KMS-11 (cell line): ENCODE measurements at regions not wholly inside any gene's neighbourhood (a gene's known extent, or its start where the extent isn't known, plus 50 kb on each side); places are given as distances from the start of the nearest gene placed in this dataset.

ENCODE experiments used
- H2AFZ ChIP-seq: fragments of 200-600 bp; sonication (generic); 2 replicates; pipeline ENCODE4 v1.6.1; 2016; ENCODE audit warnings: antibody characterized with exemption, mixed run types, low read depth
- H3K27ac ChIP-seq: fragments of 200-600 bp; sonication (generic); 2 replicates; pipeline ENCODE4 v1.6.1; 2016; ENCODE audit warnings: mild to moderate bottlenecking, mixed run types
- H3K27me3 ChIP-seq: fragments of 200-600 bp; sonication (generic); 2 replicates; pipeline ENCODE4 v1.6.1; 2017; ENCODE audit warnings: mild to moderate bottlenecking, low read depth, mixed run types, moderate library complexity; ENCODE audit not compliant: insufficient read depth
- H3K36me3 ChIP-seq: fragments of 200-600 bp; sonication (generic); 2 replicates; pipeline ENCODE4 v1.6.1; 2017; ENCODE audit warnings: mild to moderate bottlenecking, mixed run types; ENCODE audit not compliant: insufficient read depth
- H3K4me1 ChIP-seq: fragments of 200-600 bp; sonication (generic); 2 replicates; pipeline ENCODE4 v1.6.1; 2016; ENCODE audit warnings: mild to moderate bottlenecking, low read depth, mixed run types; ENCODE audit not compliant: poor library complexity, severe bottlenecking
- H3K4me2 ChIP-seq: fragments of 200-600 bp; sonication (generic); 2 replicates; pipeline ENCODE4 v1.7.0; 2016; ENCODE audit warnings: mild to moderate bottlenecking, mixed run types
- H3K4me3 ChIP-seq: fragments of 200-600 bp; sonication (generic); IDR thresholded peaks from 2 replicates; pipeline ENCODE4 v1.6.1; 2017; ENCODE audit warnings: low read depth, low read length, mixed read lengths; ENCODE audit not compliant: insufficient read depth
- H3K79me2 ChIP-seq: fragments of 200-600 bp; sonication (generic); 2 replicates; pipeline ENCODE4 v1.6.1; 2016; ENCODE audit warnings: low read depth, mixed run types; ENCODE audit not compliant: insufficient read depth
- H3K9ac ChIP-seq: fragments of 200-600 bp; sonication (generic); 2 replicates; pipeline ENCODE4 v1.6.1; 2016; ENCODE audit warnings: mild to moderate bottlenecking, mixed run types
- H4K20me1 ChIP-seq: fragments of 200-600 bp; sonication (generic); 2 replicates; pipeline ENCODE4 v1.6.1; 2016; ENCODE audit warnings: mild to moderate bottlenecking, mixed run types; ENCODE audit not compliant: insufficient read depth
- TF ChIP-seq, protein P1 (sequence below): fragments of 200-600 bp; sonication (generic); conservative IDR thresholded peaks from 2 replicates; pipeline ENCODE4 v1.6.1; 2017; ENCODE audit warnings: low read depth, mild to moderate bottlenecking, antibody characterized with exemption, low read length, moderate library complexity, mixed read lengths

DNA sequence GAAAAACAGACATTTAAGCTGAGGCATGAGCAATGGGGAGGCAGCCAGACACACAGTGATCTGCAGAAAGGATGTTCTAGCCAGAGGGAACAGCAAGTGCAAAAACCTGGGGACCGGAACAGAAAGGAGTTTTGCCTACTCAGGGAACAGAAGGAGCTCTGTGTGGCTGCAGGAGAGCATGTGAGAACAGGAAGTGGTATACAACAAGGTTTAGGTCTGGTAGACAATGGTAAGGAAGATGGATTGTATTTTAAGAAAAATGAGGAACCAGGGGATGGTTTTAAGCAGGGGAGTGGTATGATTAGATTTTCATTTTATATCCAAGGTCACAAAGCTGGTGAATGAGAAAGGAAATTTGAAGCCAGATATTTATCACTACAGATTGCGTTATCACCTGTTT is 157.5 kb downstream of the UNC5CL start:
- no peaks in the 10 kb centered on the region for H3K79me2 ChIP-seq
- H2AFZ ChIP-seq = no peak overlapping the region
- no peak overlapping the region for H3K9ac ChIP-seq
- no peaks in the 10 kb centered on the region for H3K36me3 ChIP-seq
- no peaks in the 10 kb centered on the region for H4K20me1 ChIP-seq
- TF ChIP-seq, protein P1, sequence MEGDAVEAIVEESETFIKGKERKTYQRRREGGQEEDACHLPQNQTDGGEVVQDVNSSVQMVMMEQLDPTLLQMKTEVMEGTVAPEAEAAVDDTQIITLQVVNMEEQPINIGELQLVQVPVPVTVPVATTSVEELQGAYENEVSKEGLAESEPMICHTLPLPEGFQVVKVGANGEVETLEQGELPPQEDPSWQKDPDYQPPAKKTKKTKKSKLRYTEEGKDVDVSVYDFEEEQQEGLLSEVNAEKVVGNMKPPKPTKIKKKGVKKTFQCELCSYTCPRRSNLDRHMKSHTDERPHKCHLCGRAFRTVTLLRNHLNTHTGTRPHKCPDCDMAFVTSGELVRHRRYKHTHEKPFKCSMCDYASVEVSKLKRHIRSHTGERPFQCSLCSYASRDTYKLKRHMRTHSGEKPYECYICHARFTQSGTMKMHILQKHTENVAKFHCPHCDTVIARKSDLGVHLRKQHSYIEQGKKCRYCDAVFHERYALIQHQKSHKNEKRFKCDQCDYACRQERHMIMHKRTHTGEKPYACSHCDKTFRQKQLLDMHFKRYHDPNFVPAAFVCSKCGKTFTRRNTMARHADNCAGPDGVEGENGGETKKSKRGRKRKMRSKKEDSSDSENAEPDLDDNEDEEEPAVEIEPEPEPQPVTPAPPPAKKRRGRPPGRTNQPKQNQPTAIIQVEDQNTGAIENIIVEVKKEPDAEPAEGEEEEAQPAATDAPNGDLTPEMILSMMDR = no peak
- H3K4me2 ChIP-seq = no peak overlapping the region
- no peak overlapping the region for H3K27ac ChIP-seq
- no peaks in the 10 kb centered on the region for H3K27me3 ChIP-seq
- no peak overlapping the region for H3K4me3 ChIP-seq
- H3K4me1 ChIP-seq = no peaks in the 10 kb centered on the region

DNA sequence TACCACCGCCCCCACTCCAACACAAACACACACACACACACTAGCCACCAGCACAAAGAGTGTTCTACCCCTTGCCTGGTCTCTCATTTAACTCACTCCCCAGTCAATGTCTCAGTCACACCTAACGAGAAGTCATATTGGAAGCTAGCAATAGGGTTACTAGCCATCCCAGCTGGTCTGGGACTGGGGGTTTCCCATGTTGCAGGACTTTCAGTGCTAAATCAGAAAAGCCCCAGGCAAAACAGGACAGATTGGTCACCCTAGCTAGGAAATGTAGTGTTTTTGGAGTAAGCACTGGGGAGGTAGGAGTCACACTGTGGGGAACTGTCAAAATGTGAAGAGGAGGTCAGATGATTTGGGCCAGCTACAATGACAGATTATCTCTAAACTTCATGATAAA is 158.1 kb downstream of the UNC5CL start:
- Histone ChIP-seq H3K4me2 (no peak overlapping the region), H3K27ac (no peak overlapping the region), H4K20me1 (no peaks in the 10 kb centered on the region), H2AFZ (no peak overlapping the region), H3K79me2 (no peaks in the 10 kb centered on the region), H3K9ac (no peak overlapping the region), H3K4me3 (no peak overlapping the region), H3K4me1 (no peaks in the 10 kb centered on the region), H3K36me3 (no peaks in the 10 kb centered on the region), H3K27me3 (no peaks in the 10 kb centered on the region)
- TF ChIP-seq, protein P1 = no peak

DNA sequence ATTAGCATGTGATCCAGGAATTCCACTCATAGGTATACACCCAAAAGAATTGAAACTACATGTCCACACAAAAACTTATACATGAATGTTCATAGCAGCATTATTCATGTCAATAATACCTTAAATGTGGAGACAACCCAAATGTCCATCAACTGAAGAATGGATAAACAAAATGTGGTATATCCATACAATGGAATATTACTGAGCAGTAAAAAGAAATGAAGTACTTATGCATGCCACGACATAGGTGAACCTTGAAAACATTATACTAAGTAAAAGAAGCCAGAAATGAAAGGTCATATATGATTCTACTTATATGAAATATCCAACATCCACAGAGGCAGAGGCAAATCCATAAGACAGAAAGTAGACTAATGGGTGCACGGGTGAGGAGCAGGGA is 159.9 kb downstream of the UNC5CL start:
- Histone ChIP-seq H3K27ac (no peak overlapping the region), H3K4me2 (no peak overlapping the region), H2AFZ (no peak overlapping the region), H3K4me3 (no peak overlapping the region), H3K27me3 (no peaks in the 10 kb centered on the region), H4K20me1 (no peaks in the 10 kb centered on the region), H3K9ac (no peak overlapping the region), H3K79me2 (no peaks in the 10 kb centered on the region), H3K36me3 (no peaks in the 10 kb centered on the region), H3K4me1 (no peaks in the 10 kb centered on the region)
- TF ChIP-seq, protein P1 = no peak

DNA sequence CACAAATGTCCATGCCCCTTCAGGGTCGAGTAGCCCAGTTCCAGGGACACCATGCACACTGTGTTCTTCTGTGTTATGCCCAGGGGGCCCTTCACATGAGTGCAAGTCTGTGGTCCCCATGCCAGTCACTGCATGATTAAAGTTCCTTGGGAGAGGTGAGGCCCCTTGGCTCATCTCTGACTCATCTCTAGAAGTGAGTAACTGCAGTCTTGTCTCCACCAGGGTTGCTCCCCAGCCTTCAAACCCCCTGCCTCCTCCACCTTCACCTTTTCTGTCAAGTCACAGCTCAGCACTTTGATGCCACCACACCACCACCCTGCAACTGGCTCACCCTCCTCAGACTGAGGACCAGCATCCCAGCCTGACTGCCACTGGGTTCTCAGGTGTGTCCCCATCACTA is 161.7 kb downstream of the UNC5CL start:
- H3K4me3 ChIP-seq = no peak overlapping the region
- no peaks in the 10 kb centered on the region for H3K4me1 ChIP-seq
- no peaks in the 10 kb centered on the region for H3K79me2 ChIP-seq
- no peak overlapping the region for H3K27ac ChIP-seq
- no peaks in the 10 kb centered on the region for H3K36me3 ChIP-seq
- TF ChIP-seq, protein P1 = no peak
- no peaks in the 10 kb centered on the region for H3K27me3 ChIP-seq
- no peaks in the 10 kb centered on the region for H4K20me1 ChIP-seq
- no peak overlapping the region for H3K9ac ChIP-seq
- H2AFZ ChIP-seq = no peak overlapping the region
- no peak overlapping the region for H3K4me2 ChIP-seq

DNA sequence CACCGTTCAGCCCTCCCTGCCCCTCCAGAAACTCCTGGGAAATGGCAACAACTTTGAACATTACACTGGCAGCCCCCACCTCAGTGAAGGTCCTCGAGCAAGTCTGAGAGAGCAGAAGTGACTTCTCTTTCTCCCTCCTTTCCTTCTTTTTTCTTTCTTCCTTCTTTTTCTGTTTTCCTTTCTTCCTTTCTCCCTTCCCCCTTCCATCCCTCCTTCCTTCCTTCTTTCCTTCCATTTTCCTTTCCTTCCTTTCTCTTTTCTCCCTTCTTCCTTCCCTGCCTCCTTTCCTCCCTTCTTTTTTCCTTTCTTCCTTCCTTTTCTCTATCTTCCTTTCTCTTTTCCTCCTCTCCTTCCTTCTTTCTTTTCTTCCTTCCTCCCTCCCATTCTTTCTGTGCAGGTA is 162.7 kb downstream of the UNC5CL start:
- Histone ChIP-seq H3K9ac (no peak overlapping the region), H3K4me2 (no peak overlapping the region), H2AFZ (no peak overlapping the region), H3K27me3 (no peaks in the 10 kb centered on the region), H3K27ac (no peak overlapping the region), H3K36me3 (no peaks in the 10 kb centered on the region), H4K20me1 (no peaks in the 10 kb centered on the region), H3K4me1 (no peaks in the 10 kb centered on the region), H3K4me3 (no peak overlapping the region), H3K79me2 (no peaks in the 10 kb centered on the region)
- TF ChIP-seq, protein P1 = no peak
